ENCODE measurements at regions not wholly inside any gene's neighbourhood (a gene's known extent, or its start where the extent isn't known, plus 50 kb on each side); places are given as distances from the start of the nearest gene placed in this dataset.

- intact Hi-C loops (cut with DNase I), result no loop called here
- no peak for DNase-seq (ENCODE audit: low spot score)
These were observed 183.5 kb upstream of the AFDN start for GRCh38 chr6:167643223-167643622.

DNA sequence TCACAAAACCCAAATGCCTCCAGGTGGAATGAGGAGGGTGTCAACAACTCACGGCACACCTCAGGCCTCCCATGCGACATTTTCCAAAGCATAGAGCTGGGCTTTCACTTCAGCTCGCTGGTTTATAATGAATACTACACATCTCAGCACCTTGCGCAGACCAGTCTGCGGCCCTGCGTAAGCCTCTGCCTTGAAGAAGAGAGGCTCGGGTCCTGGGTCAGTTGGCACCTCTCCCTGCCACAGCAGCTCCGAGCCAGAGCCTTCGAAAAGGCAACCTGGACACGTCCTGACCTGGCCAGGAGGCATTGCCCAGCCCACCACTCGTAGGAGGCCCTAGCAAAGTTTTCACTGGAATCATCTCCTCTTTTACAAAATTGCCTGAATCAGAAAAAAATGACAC lies 183.0 kb upstream of the AFDN start:
- DNase-seq (ENCODE audit: low spot score), result no peak
- intact Hi-C loops (cut with DNase I), result no loop called here
- ATAC-seq, result peak; percentile 18

More at GRCh38 chr6:167643223-167643622, 183.5 kb upstream of the AFDN start:
- no peak for ATAC-seq

DNA sequence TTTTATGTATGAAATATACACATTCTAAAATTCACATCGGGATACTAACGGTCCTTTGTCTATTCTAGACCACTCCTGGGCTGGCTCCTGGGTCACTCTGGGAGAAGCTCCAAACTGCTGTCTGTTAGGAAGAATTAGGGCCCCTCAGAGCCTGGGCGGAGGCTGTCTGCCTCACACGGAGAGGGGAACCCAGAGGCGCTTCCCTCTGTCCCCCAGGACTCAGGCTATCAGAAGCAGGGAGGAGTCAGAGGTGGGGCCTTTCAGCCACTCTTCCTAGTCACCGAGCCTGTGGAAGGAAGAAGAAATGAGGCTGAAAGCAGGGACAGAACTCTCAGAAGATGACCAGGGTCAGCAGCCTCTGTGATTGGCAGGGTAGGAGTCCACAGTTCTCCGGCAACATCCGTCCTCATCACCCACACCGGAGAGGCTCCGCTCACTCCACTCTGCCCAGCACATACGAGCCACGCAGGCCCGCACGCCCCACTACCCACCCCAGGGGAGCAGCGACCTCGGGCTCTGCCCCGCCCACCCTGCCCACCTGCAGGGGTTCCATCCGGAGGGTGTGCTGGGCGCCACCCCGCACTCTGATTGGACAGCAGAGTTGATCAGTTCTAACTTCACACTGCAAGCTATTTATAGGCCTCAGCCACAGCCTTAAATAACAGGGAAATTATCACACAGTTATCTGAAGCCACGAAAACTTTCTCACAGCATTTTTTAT lies 182.1 kb upstream of the AFDN start:
- no peak for DNase-seq (ENCODE audit: low spot score)
- peak; percentile 83 for ATAC-seq
- intact Hi-C loops (cut with DNase I), result no loop called here

DNA sequence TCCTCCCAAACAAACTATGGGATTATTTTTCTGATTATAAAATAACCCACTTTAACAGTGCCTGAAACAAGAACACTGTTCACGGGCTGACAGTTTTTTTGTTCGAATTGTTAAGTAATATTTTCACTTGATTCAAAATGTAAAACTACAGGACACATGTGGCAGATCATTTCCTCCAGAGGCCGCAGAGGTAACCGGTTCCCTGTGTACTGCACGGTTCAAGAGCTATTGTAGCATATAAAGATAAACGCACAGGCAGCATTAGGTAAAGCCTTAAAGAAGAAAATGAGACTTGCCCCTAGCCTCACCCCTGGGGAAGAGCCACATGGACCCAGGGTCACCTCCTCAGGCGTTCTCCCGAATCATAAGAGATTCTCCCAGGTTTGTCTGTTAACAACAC lies 181.3 kb upstream of the AFDN start:
- DNase-seq (ENCODE audit: low spot score) (no peak), ATAC-seq (no peak)
- intact Hi-C loops (cut with DNase I), result no loop called here

GRCh38 chr6:167647306-167647705 lies 179.4 kb upstream of the AFDN start:
- intact Hi-C loops (cut with DNase I), result no loop called here
- DNase-seq (ENCODE audit: low spot score) (no peak), ATAC-seq (no peak)

DNA sequence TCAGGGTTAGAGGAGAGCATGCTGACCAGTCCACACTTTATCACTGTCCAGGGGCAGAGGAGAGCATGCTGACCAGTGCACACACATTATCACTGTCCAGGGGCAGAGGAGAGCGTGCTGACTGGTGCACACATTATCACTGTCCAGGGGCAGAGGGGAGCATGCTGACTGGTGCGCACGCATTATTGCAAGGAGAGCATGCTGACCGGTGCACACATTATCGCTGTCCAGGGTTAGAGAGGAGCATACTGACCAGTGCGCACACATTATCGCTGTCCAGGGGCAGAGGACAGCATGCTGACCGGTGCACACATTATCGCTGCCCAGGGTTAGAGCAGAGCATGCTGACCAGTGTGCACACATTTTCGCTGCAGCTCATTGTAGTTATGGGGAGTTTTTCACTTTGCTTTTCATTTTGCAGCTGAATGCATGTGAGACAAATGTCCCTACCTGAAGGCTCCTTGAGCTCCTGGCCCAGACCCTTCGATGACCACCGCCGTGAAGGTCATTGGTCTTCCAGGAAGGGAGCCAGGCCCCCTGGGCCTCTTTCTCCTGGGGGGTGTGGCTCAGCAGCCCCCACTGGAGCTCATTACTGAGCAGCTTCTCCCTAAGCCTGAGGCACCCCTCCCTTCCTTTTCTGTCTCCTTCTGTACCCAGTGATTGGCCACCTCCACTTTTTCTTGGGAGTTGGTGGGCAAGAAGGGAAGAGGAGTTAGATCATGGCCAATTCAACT lies 178.8 kb upstream of the AFDN start:
- intact Hi-C loops (cut with DNase I), result no loop called here
- ATAC-seq (no peak), DNase-seq (ENCODE audit: low spot score) (no peak)

GRCh38 chr6:167648501-167649278 lies 178.0 kb upstream of the AFDN start:
- intact Hi-C loops (cut with DNase I), result no loop called here
- ATAC-seq, result no peak
- no peak for DNase-seq (ENCODE audit: low spot score)

DNA sequence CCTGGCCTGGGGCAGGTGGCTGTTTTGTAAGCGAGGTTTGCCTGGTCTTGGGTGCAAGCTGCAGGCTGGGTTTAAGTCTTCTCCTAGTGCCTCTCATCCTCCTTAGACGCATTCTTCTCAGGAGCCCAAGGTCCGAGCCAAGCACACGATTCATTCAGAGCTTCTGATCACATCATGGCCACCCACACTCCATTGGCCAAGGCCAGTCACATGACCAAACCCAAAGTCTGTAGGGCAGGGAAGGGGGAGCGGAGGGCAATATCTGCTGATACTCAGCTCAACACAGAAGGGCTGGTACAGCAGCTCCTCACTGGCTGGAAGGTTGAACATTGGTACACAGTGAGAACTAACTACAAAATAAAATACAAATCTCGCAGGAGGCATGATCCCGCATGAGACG lies 177.2 kb upstream of the AFDN start:
- intact Hi-C loops (cut with DNase I), result no loop called here
- ATAC-seq (no peak), DNase-seq (ENCODE audit: low spot score) (no peak)

DNA sequence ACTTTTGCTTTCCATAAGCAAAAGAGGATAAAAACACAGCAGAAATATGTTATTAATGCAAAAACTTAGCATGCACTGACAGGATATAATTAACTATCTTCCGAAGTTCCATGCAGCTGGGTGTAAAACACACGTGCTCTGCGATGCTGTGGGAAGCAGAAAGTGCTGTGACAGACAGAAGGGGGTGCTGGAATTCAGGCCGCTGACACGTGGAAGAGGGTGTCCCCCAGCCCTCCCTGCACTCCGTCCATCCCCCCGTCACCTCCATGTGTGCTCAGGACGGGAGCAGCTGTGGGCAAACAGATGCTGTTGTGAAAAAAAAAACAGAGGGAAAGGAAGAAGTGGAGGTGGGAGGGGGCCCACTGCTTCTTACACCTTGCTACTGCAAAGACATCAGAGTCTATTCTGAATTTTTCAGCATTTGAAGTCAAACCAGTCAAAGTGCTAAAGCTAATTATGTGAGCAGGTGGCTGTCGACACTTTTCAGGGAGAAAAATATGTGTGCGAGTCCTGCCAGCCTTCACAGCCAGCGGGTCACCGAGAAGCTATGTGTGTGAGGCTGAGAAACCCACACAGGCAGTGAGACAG lies 175.9 kb upstream of the AFDN start:
- no peak for DNase-seq (ENCODE audit: low spot score)
- intact Hi-C loops (cut with DNase I), result no loop called here
- no peak for ATAC-seq

DNA sequence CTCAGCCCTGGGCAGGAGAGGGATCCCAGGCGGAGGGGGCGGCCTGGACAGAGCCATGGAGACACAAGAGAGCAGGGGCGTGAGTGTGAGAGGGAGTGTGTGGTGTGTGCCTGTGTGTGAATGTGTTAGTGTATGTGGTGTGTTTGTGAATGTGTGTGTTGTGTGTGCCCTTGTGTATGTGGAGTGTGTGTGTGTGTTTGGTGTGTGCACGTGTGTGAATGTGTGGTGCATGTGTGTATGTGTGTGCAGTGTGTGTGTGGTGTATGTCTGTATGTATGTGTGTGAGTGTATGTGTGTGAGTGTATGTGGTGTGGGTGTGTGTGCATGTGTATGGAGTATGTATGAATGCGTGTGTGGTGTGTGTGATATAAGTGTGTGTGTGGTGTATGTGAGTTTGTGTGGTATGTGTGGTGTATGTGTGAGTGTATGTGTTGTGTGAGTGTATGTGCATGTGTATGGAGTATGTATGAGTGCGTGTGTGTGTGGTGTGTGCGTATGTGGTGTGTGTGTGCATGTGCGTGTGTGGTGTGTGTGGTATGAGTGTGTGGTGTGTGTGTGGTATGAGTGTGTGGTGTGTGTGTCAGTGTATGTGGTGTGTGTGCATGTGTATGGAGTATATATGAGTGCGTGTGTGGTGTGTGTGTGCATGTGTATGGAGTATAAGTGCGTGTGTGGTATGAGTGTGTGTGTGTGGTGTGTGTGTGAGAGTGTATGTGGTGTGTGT lies 175.2 kb upstream of the AFDN start:
- ATAC-seq, result peak; percentile 27
- intact Hi-C loops (cut with DNase I), result no loop called here
- no peak for DNase-seq (ENCODE audit: low spot score)

- ATAC-seq (no peak), DNase-seq (ENCODE audit: low spot score) (no peak)
- intact Hi-C loops (cut with DNase I), result no loop called here
These were observed 174.5 kb upstream of the AFDN start for GRCh38 chr6:167652042-167652700.

- intact Hi-C loops (cut with DNase I), result no loop called here
- ATAC-seq (peak; percentile 29), DNase-seq (ENCODE audit: low spot score) (no peak)
These were observed 174.0 kb upstream of the AFDN start for GRCh38 chr6:167652701-167653095.

GRCh38 chr6:167653561-167653960 lies 173.2 kb upstream of the AFDN start:
- ATAC-seq (no peak), DNase-seq (ENCODE audit: low spot score) (no peak)

DNA sequence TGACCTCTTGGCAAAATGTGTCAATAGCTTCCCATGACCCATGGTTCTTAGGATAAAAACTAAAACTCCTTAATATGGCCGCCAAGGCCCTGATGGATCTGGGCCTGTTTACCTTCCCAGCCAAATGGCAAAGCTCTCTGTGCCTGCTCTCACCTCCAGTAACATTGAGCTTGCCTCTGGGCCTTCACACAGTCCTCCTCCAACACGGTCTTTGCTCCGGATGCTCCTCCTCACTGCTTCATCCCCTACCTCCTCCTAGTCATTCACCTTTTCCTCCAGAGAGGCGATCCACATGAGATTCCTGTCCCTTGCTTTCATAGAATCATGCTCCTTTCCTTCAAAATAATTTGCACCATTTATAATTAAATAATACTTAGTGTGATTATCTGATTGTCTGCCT lies 172.3 kb upstream of the AFDN start:
- DNase-seq (ENCODE audit: low spot score), result no peak
- no peak for ATAC-seq
- intact Hi-C loops (cut with DNase I), result no loop called here

More at GRCh38 chr6:167653561-167653960, 173.2 kb upstream of the AFDN start:
- intact Hi-C loops (cut with DNase I), result no loop called here

DNA sequence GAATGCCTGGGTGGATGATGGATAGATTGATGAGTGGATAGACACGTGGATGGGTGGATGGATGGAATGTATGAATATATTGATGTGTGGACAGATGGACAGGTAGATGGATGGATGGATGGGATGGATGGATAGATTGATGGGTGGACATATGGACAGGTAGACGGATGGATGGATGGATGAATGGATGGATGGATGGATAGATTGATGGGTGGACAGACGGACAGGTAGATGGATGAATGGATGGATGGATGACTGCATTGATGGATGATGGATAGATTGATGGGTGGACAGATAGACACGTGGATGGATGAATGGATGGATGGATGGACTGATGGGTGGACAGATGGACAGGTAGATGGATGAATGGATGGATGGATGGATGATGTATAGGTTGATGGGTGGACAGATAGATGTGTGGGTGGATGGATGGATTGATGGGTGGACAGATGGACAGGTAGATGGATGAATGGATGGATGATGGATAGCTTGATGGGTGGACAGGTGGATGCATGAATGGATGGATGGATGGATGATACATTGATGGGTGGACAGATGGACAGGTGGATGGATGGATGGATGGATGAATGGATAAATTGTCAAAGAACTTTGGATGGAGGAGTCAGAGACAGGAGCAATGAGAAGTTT lies 171.4 kb upstream of the AFDN start:
- intact Hi-C loops (cut with DNase I), result no loop called here
- no peak for DNase-seq (ENCODE audit: low spot score)
- no peak for ATAC-seq

GRCh38 chr6:167658106-167658505 lies 168.6 kb upstream of the AFDN start:
- DNase-seq (ENCODE audit: low spot score) (no peak), ATAC-seq (no peak)
- intact Hi-C loops (cut with DNase I), result no loop called here

GRCh38 chr6:167659046-167659445 lies 167.7 kb upstream of the AFDN start:
- ATAC-seq (no peak), DNase-seq (ENCODE audit: low spot score) (no peak)
- intact Hi-C loops (cut with DNase I), result no loop called here

DNA sequence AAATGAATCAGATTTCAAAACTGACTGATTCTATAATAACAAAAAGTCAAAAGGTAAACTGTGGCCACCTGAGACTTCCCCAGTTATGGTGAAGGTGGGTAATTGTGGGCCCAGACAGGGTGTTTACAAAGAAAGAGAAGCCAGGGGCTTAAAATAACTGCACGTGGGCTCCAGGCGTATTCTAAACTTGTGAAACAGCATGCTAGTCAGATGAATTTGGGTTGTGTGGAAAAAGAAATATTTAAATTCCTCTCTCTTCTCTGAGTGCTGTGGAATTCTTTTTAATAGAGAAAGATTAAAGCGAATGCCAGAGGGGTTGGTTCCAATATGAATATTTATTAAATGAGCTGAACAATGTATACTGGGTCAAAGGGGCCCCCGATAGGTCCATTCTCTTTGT lies 166.3 kb upstream of the AFDN start:
- intact Hi-C loops (cut with DNase I), result no loop called here
- ATAC-seq (no peak), DNase-seq (ENCODE audit: low spot score) (no peak)
